Activated CD4-positive, alpha-beta T cell treated with anti-CD3 and anti-CD28 coated beads for 1 hour (primary cell): ENCODE measurements at regions not wholly inside any gene's neighbourhood (a gene's known extent, or its start where the extent isn't known, plus 50 kb on each side); places are given as distances from the start of the nearest gene placed in this dataset.

Experiments used
- DNase-seq: peaks from one replicate; pipeline ENCODE4 v3.0.0-alpha.2; 2020

DNA sequence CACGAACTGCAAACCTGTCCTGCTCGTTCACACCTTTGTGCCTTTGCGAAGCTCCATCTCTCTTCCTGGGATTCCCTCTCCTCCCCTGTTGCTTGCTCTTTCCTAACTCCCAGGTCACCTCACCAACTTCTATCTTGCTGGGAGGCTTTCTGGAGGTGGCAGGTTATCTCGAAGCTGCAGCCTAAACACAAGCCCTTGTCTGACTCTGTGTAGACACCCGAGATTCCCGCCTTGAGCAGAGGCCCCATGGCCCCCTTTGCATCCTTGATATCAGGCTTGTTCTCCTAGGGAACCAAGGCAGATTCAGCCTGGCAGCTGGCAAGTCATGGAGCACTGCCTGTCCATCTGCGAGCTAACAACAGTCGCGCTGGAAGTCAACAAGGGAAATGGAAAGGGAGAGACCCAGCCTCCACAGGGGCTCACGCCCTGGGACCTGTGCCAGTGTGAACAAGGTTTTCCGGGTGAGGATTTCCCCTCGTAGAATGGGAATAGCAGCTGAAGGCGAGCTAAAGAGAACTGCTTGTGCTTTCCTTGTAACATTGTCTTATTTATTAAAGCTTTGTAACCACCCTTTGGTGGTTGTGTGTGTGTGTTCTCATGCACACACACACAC lies 109.5 kb upstream of the JUN start:
- no peak for DNase-seq

GRCh38 chr1:58895082-58895481 lies 111.2 kb upstream of the JUN start:
- no peak for DNase-seq

DNA sequence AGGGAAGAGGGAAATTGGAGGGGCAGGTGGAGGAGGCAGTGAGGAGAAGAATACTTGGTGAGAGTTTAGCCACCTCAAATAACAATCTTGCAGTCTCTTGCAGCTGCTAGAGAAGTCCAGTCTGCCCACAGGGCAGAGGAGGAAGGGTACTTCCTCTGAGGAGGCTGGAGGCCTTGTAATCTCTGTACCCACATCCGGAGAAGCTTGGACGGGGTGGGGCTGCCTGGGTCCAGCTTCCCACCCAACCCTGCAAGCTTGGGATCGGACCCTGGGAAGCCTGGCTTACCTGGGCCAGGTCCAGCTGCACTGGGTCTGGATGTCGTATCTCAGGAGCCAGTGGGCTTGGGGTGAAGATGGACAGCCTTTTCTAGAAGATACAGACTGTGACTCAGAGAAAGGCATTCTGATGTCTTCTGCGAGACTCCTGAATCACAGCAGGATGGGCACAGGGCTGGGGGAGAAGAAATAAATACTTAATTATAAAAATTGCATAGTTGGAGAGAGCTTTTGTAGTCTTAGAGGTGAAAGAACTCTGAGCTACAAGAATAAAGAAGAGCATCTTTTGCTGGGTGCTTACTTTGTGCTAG lies 111.8 kb upstream of the JUN start:
- DNase-seq = no peak

DNA sequence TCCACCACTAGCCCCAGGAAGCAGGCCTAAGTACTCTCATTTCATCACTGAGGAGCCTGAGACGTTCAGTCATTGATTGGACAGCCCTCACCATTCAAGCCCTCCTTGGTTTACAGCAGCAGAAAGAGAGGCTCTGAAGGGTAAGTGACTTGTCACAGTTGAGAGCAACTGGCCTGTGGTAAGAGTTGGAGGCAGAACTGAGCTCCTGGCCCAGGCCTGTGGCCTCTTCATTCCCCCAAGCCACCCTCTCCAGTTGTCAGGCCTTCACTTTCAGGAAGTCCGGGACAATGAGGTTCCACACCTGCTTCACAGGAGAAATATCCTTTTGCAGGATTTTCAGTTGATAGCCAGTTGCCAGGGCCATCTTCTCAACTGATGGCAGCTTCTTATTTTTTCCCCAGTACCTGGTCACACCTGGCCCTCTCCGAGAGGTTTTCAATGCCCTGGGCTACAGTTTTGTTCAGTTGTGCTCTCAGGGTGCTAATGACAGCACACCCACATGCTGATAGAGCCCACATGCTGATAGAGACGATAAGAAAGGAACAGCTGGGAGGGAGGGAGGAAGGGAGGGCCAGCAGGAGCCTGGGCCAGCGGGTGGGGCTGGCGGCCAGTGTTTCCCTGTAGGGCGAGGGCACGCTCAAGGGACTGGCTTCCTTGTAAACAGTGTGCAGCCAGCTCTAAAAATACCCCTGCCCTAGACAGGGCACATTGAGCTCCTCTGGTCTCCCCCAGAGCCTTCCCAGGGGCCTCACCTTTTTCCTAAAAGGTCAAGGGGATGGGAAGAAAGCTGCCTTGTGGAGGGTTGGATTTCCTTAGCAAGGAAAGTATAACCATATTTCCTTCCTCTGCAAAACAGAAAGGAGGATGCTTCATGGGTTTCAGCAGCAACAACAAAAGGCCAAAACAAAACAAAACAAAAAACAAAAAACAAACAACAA lies 112.7 kb upstream of the JUN start:
- no peak for DNase-seq

DNA sequence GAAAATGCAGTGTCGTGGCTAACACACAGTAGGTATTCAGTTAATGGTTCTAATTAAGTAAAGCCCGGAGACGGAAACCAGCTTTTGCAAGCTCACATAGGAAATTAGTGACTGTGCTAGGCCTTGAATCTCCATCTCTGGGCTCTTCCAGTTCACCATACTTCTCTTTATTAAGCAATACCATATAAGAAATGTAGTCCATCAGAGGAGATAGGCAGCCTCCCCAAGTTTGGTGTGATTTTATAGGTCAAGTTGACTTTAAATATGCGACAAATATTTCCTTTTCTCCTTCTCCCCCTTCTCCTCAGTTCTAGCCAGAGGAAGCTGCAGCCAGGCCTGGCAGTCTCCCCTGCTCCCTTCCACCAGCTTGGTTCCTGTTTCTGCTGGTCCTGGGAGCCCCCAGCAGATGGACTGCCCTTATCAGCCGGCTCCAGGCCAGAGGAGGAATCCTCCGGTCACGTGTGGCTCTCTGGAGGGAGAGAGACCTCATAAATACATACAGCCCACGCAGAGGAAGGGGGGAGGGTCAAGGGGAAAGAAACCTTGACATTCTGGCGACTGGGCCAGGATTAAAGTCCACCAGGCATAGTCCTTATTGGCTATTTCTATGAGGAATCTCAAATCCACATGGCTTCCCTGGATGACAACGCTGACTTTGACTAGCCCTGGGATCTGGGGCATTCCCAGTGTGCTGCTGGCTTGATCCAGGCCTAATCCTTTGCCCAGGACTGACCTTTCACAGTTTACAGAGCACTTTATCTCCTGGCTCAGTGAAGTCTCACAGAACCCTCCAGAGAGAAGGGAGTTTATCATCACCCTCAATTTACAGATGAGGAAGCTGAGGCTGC lies 115.1 kb upstream of the JUN start:
- no peak for DNase-seq

DNA sequence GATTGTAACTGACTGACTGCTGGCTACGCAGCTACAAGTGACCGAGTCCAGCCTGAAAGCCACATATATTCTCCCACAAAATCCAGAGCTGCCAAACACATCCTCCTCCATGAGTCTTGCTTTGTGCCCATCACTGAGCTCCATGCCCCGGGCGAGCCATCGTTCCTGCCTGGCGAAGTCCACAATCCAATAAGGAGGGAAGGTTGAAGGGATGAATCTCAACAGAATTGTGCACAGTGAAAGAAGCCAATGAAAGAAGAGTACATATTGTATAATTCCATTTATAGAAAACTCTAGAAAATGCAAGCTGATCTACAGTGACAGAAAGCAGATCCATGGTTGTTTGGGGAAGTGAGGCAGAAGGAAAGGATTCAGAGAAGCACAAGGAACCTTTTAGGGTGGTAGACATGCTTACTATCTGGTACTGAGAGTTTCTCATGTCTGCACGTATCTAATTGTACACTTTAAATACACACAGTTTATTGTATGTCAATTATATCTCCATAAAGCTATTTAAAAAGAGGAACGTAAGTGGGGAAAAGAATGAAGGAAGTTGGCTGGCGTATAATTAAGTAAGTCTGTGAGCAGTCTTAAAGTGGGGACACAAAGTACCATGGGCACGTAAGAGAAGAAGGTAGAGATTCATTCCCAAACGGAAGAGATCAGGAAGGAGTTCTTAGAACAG lies 115.9 kb upstream of the JUN start:
- DNase-seq = no peak

GRCh38 chr1:58900396-58900795 lies 116.5 kb upstream of the JUN start:
- no peak for DNase-seq

- no peak for DNase-seq
Measured at GRCh38 chr1:58901008-58901407, 117.2 kb upstream of the JUN start.

- no peak for DNase-seq
Measured at GRCh38 chr1:58902830-58903513, 119.1 kb upstream of the JUN start.

- DNase-seq = peak; percentile 51
Measured at GRCh38 chr1:58903514-58904298, 119.9 kb upstream of the JUN start.

DNA sequence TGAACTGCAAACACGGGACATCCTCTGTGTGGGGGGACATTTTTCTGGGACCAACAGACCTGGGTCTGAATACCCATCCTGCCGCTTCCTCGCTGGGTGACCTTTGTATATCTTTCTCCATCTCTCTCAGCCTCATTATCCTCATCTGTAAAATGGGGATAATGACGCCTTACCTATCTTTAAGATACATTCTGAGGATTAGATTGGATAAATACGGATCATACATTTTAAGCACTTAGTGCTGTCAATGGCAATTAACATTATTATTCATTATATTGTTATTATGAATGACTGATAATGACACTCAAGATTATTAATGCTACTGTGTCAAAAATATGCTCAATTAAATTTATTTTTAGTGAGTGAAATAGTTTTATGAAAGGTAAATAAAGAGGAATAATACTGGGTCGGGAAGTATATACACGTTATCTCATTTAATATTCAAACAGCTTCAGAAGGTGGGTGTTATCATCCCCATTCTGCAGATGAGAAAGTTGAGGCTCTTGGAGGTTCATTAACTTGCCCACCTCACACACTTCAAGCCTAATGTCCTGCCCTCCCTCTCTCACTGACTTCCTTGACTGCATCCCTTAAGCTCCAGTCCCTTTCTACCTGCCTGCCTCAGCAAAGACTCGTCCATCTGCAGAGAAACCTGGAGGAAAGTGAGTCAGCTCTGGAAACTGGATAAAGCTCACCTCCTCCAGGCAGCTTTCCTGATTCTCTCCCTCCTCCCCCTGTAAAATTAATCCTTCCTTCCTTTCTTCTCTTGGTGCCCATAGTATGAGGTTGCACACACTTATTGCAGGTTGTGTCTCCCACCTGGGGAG lies 120.7 kb upstream of the JUN start:
- no peak for DNase-seq

DNA sequence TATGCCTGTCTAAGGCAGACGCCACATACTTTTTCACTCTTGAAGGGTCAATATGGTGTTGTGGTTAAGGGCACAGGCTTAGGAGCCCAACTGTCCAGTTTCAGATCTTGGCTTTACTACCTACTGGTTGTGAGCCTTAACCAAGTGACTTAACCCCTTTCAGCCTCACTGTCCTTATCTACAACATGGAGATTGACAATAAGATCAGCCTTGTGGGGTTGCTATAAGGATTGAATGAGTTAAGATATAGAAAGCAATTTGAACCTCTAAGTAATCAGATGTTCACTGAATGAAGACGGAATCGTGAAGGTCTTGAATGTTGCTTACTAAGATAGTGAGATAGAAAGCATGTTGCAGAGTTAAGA lies 121.3 kb upstream of the JUN start:
- DNase-seq = no peak

DNA sequence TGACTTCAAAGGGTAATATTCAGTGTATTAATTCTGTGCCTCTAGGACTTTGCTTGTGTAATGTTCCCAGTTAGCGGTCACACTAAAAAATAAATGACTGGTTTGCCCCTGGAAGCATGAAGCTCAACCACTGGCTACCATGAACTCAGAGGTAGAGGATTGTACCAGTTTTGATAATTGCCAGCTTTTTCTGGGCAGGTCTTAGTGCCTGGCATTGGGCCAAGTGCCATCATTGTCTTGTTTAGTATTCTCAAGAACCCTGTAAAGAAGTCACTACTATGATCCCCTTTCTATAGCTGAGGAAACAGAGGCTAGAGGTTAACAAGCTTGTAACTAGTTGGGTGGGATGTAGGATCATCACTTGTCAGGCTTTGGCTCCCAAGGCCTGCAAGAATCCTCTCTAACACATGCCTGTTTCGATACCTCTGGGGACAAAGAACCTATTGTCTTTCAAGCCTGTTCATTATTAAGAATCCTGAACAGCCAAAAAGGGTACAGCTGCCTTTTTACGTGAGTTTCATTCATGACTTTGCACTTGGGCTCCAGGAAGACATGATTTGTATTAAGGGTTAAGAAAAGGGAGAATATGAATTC lies 121.9 kb upstream of the JUN start:
- no peak for DNase-seq

DNA sequence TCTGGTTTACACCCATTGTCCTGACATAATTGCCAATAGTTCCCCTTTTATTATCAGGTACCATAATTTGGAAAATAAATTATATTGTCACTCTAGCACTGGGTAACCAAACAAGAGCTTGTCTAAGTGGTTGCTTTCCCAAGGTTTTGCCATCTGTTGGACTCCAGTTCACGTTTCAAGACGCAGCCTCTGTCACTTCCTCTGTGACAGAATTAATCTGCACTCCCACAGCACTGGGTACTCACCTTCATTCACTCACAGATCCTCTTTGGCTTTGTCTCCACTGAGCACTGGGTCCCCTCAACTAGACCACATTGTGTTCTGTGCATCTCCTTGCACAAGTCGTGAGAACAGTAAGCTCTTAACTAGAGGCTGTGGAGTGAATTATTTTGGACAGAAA lies 123.6 kb upstream of the JUN start:
- no peak for DNase-seq

- no peak for DNase-seq
Measured at GRCh38 chr1:58908561-58909560, 125.0 kb upstream of the JUN start.

DNA sequence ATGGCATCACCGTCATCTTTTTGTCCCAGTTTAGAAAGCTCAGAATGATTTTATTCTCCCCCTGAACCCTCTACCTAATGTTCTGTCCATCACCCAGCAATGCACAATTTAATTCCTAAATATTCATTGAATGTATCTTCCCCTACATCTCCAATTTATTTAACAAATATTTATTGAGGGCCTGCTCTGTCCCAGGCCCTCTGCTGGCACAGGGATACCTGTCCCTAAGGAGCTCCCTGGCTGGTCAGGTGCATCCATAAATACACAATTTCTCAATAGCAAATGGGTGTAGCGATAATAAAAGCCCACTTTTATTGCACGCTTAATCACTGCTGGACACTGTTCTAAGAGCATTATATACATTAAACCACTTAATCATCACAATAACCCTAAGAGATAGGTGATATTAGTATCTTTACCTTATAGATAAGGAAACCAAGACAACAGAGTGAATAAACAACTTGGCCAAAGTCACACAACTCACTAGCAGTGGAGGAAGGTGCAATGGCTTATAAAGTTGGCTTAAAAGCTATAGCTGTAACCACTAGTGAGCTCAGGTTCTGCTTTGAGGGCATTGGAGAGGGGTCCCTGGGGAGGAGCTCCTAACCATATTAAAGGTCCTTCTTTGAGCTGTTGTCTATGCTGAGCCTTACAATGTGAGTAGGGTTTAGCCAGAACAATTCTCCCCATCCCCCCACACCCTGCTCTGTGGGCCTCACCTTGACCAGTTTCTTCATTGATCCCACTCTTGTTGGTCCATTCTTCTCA lies 126.3 kb upstream of the JUN start:
- no peak for DNase-seq

- DNase-seq = no peak
Measured at GRCh38 chr1:58911841-58912499, 128.1 kb upstream of the JUN start.
